GM12873 (cell line): ENCODE measurements at regions not wholly inside any gene's neighbourhood (a gene's known extent, or its start where the extent isn't known, plus 50 kb on each side); places are given as distances from the start of the nearest gene placed in this dataset.

Experiments
- TF ChIP-seq, protein P1 (sequence below): IDR thresholded peaks from 2 replicates; pipeline ENCODE4 v1.5.1; 2012; ENCODE audit warnings: low read depth, mild to moderate bottlenecking, moderate library complexity, low read length, control low read depth; ENCODE audit not compliant: insufficient read depth; ENCODE audit errors: missing control alignments

DNA sequence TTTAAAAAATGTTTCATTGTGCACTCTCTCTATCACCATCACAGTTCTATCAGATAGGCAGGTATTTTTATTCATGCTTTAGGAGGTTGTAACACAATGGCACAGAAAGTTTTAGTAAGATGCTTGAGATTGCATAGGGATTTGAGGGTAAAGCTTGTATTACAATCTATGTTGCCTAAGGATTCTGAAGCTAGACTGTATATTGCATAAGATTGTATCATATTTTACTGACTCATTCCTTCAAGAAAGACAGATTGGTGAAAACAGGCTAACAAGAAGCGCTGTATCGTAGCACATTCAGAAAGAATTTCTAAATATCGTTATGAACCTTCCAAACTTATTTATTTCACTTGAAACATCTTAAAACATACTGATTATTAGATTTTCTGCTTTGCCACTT, 577.7 kb downstream of the EBF1 start:
- TF ChIP-seq, protein P1, sequence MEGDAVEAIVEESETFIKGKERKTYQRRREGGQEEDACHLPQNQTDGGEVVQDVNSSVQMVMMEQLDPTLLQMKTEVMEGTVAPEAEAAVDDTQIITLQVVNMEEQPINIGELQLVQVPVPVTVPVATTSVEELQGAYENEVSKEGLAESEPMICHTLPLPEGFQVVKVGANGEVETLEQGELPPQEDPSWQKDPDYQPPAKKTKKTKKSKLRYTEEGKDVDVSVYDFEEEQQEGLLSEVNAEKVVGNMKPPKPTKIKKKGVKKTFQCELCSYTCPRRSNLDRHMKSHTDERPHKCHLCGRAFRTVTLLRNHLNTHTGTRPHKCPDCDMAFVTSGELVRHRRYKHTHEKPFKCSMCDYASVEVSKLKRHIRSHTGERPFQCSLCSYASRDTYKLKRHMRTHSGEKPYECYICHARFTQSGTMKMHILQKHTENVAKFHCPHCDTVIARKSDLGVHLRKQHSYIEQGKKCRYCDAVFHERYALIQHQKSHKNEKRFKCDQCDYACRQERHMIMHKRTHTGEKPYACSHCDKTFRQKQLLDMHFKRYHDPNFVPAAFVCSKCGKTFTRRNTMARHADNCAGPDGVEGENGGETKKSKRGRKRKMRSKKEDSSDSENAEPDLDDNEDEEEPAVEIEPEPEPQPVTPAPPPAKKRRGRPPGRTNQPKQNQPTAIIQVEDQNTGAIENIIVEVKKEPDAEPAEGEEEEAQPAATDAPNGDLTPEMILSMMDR, result no peak

GRCh38 chr5:158519433-158520021, 580.2 kb downstream of the EBF1 start:
- TF ChIP-seq, protein P1, result no peak

DNA sequence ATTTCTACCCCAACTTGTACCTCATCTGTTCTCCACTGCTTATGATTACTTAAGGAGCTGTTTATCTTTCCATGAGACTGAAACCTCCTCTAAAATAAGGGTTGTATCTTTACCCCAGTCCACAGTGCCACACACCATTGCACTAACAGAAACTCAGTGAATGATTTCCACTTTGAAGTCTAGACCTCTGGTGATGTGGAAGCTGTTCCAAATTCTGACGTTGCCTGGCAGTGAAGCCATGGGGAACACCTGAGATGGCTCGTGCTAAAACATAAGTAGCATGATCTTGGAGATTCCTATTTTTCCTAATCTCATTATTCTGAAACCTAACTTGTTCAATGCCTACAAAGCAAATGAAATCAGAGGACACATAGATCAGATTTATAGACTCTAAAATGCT, 583.2 kb downstream of the EBF1 start:
- TF ChIP-seq, protein P1, result no peak

- TF ChIP-seq, protein P1, result no peak
Observed at GRCh38 chr5:158514986-158515359, 584.7 kb downstream of the EBF1 start.

- TF ChIP-seq, protein P1, result no peak
Observed at GRCh38 chr5:158514319-158514985, 585.3 kb downstream of the EBF1 start.

- TF ChIP-seq, protein P1, result no peak
Observed at GRCh38 chr5:158513490-158514318, 586.0 kb downstream of the EBF1 start.

GRCh38 chr5:158511454-158511853, 588.3 kb downstream of the EBF1 start:
- TF ChIP-seq, protein P1, result no peak
